Neural cell (in vitro differentiated cells): ENCODE measurements at regions not wholly inside any gene's neighbourhood (a gene's known extent, or its start where the extent isn't known, plus 50 kb on each side); places are given as distances from the start of the nearest gene placed in this dataset.

Experiments used
- H2AFZ ChIP-seq: fragments of 200-600, 300-800 bp; sonication (generic), shearing (Covaris generic); 2 replicates; pipeline ENCODE4 v1.6.0; 2014; ENCODE audit warnings: low read depth, mild to moderate bottlenecking, antibody characterized with exemption, low read length, moderate library complexity
- H3F3A ChIP-seq: fragments of 200-600 bp; shearing (Covaris generic); 2 replicates; pipeline ENCODE4 v1.6.1; 2016; ENCODE audit warnings: mild to moderate bottlenecking, moderate library complexity, mixed read lengths, antibody characterized with exemption, low read length; ENCODE audit not compliant: insufficient read depth, poor library complexity, severe bottlenecking
- H3K27ac ChIP-seq: fragments of 200-600, 300-800 bp; sonication (generic), shearing (Covaris generic); 2 replicates; pipeline ENCODE4 v1.5.1; 2014; ENCODE audit warnings: mild to moderate bottlenecking, low read length, moderate library complexity
- H3K27me3 ChIP-seq: fragments of 300-800, 200-600 bp; sonication (generic), shearing (Covaris generic); 2 replicates; pipeline ENCODE4 v1.6.0; 2014; ENCODE audit warnings: mild to moderate bottlenecking, low read depth, low read length, moderate library complexity; ENCODE audit not compliant: insufficient read depth
- H3K36me3 ChIP-seq: fragments of 300-800, 200-600 bp; sonication (generic), shearing (Covaris generic); 2 replicates; pipeline ENCODE4 v1.5.1; 2014; ENCODE audit warnings: mild to moderate bottlenecking, antibody characterized with exemption, low read length, moderate library complexity; ENCODE audit not compliant: insufficient read depth
- H3K4me2 ChIP-seq: fragments of 300-800, 200-600 bp; sonication (generic), shearing (Covaris generic); 2 replicates; pipeline ENCODE4 v1.6.0; 2014; ENCODE audit warnings: mild to moderate bottlenecking, low read length
- H3K4me3 ChIP-seq: fragments of 300-800, 200-600 bp; sonication (generic), shearing (Covaris generic); 2 replicates; pipeline ENCODE4 v1.5.1; 2014; ENCODE audit warnings: mild to moderate bottlenecking, low read length, moderate library complexity
- H3K79me2 ChIP-seq: fragments of 200-600 bp; shearing (Covaris generic); replicated peaks from 2 replicates; pipeline ENCODE4 v1.6.0; 2014; ENCODE audit warnings: mild to moderate bottlenecking, low read length, moderate library complexity; ENCODE audit not compliant: insufficient read depth
- H3K9ac ChIP-seq: fragments of 300-800, 200-600 bp; sonication (generic), shearing (Covaris generic); 2 replicates; pipeline ENCODE4 v1.6.1; 2016; ENCODE audit warnings: mild to moderate bottlenecking, low read length, mixed read lengths
- H3K9me2 ChIP-seq: fragments of 200-600 bp; shearing (Covaris generic); 2 replicates; pipeline ENCODE4 v1.6.1; 2016; ENCODE audit warnings: mild to moderate bottlenecking, low read length, mixed read lengths; ENCODE audit not compliant: insufficient read depth
- H3K9me3 ChIP-seq: fragments of 200-600, 300-800 bp; sonication (generic), shearing (Covaris generic); 2 replicates; pipeline ENCODE4 v1.6.1; 2016; ENCODE audit warnings: mild to moderate bottlenecking, mixed run types, low read length, moderate library complexity, mixed read lengths
- H4K20me1 ChIP-seq: fragments of 200-600 bp; shearing (Covaris generic); 2 replicates; pipeline ENCODE4 v1.6.1; 2016; ENCODE audit warnings: mild to moderate bottlenecking, mixed run types; ENCODE audit not compliant: insufficient read depth
- CTCF ChIP-seq: fragments of 450-650 bp; IDR thresholded peaks from 2 replicates; pipeline ENCODE4 v1.5.1; 2014; ENCODE audit warnings: antibody characterized with exemption, mild to moderate bottlenecking, moderate library complexity; ENCODE audit not compliant: poor library complexity, severe bottlenecking
- EP300 ChIP-seq: fragments of 450-650 bp; conservative IDR thresholded peaks from 2 replicates; pipeline ENCODE4 v1.6.1; 2014; ENCODE audit warnings: antibody characterized with exemption, mild to moderate bottlenecking, moderate library complexity; ENCODE audit not compliant: poor library complexity, severe bottlenecking
- EZH2 ChIP-seq: fragments of 200-600, 300-800 bp; shearing (Covaris generic), sonication (generic); IDR thresholded peaks from 2 replicates; pipeline ENCODE4 v1.6.1; 2014; ENCODE audit warnings: antibody characterized with exemption, low read length, borderline replicate concordance, mild to moderate bottlenecking; ENCODE audit not compliant: insufficient read depth, poor library complexity, severe bottlenecking
- MXI1 ChIP-seq: fragments of 450-650 bp; conservative IDR thresholded peaks from 2 replicates; pipeline ENCODE4 v1.6.1; 2014; ENCODE audit warnings: antibody characterized with exemption, mild to moderate bottlenecking; ENCODE audit not compliant: poor library complexity, severe bottlenecking
- POLR2AphosphoS5 ChIP-seq: IDR thresholded peaks from 2 replicates; pipeline ENCODE4 v1.6.1; 2012
- RAD21 ChIP-seq: fragments of 450-650 bp; conservative IDR thresholded peaks from 2 replicates; pipeline ENCODE4 v1.6.1; 2014; ENCODE audit warnings: antibody characterized with exemption, mild to moderate bottlenecking, moderate library complexity
- REST ChIP-seq: IDR thresholded peaks from 2 replicates; pipeline ENCODE4 v1.6.1; 2012; ENCODE audit warnings: borderline replicate concordance
- SMC3 ChIP-seq: fragments of 450-650 bp; conservative IDR thresholded peaks from 2 replicates; pipeline ENCODE4 v1.6.1; 2014; ENCODE audit warnings: antibody characterized with exemption, mild to moderate bottlenecking, moderate library complexity; ENCODE audit not compliant: poor library complexity
- TAF1 ChIP-seq: IDR thresholded peaks from 2 replicates; pipeline ENCODE4 v1.6.1; 2012; ENCODE audit warnings: low read depth

GRCh38 chr18:39958876-39959275, 1996.2 kb upstream of the PIK3C3 start:
- no peak overlapping the region for H3K9ac ChIP-seq
- H3K9me2 ChIP-seq = no peaks in the 10 kb centered on the region
- no peaks in the 10 kb centered on the region for H3K36me3 ChIP-seq
- H3K9me3 ChIP-seq = no peaks in the 10 kb centered on the region
- H3F3A ChIP-seq = no peaks in the 10 kb centered on the region
- no peaks in the 10 kb centered on the region for H3K79me2 ChIP-seq
- H3K4me3 ChIP-seq = no peak overlapping the region
- H4K20me1 ChIP-seq = no peaks in the 10 kb centered on the region
- no peak overlapping the region for H3K4me2 ChIP-seq
- H2AFZ ChIP-seq = no peak overlapping the region
- H3K27ac ChIP-seq = no peak overlapping the region
- no peaks in the 10 kb centered on the region for H3K27me3 ChIP-seq
- TF ChIP-seq MXI1 = no peak
- TF ChIP-seq POLR2AphosphoS5 = no peak
- TF ChIP-seq EZH2 = no peak
- TF ChIP-seq TAF1 = no peak
- no peak for TF ChIP-seq SMC3

GRCh38 chr18:39952816-39953215, 2002.2 kb upstream of the PIK3C3 start:
- no peak overlapping the region for H3K4me2 ChIP-seq
- no peaks in the 10 kb centered on the region for H3K36me3 ChIP-seq
- no peaks in the 10 kb centered on the region for H3K79me2 ChIP-seq
- TF ChIP-seq REST (no peak), EZH2 (no peak), TAF1 (no peak), MXI1 (no peak), EP300 (no peak), RAD21 (no peak), CTCF (no peak), SMC3 (no peak), POLR2AphosphoS5 (no peak)
- no peak overlapping the region for H2AFZ ChIP-seq
- no peak overlapping the region for H3K4me3 ChIP-seq
- H3K9me2 ChIP-seq = no peaks in the 10 kb centered on the region
- H3K27me3 ChIP-seq = no peaks in the 10 kb centered on the region
- no peaks in the 10 kb centered on the region for H3F3A ChIP-seq
- H4K20me1 ChIP-seq = no peaks in the 10 kb centered on the region
- no peak overlapping the region for H3K9ac ChIP-seq
- no peaks in the 10 kb centered on the region for H3K9me3 ChIP-seq
- H3K27ac ChIP-seq = no peak overlapping the region
